Stimulated activated CD8-positive, alpha-beta memory T cell treated with anti-CD3 and anti-CD28 coated beads, Interleukin-15, amount 100 ng/mL, for 1 hour (primary cell): ENCODE measurements at regions not wholly inside any gene's neighbourhood (a gene's known extent, or its start where the extent isn't known, plus 50 kb on each side); places are given as distances from the start of the nearest gene placed in this dataset.

Experiments used
- DNase-seq: peaks from one replicate; pipeline ENCODE4 v3.0.0-alpha.2; 2020; ENCODE audit warnings: low read depth

DNA sequence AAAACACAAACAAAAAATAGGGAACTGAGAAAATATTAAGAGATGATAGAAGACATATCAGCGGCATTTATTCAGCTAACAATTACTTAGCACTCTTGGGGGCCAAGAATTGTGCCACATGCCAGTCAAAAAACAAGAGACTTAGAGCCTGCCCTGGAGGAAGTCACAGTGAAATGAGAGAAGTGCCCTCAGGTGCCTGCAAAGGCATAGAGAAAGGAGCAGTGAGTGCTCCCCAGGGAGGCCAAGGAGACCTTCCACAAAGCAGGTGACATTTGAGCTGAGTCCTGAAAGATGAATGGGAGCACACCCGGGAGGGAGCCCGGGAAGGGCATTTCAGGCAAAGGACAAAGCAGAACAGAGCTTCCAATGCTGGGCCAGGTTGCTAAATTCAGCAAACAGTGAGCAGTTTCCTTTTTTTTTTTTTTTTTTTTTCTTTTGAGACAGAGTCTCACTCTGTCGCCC is 184.7 kb upstream of the JARID2 start:
- DNase-seq = no peak

DNA sequence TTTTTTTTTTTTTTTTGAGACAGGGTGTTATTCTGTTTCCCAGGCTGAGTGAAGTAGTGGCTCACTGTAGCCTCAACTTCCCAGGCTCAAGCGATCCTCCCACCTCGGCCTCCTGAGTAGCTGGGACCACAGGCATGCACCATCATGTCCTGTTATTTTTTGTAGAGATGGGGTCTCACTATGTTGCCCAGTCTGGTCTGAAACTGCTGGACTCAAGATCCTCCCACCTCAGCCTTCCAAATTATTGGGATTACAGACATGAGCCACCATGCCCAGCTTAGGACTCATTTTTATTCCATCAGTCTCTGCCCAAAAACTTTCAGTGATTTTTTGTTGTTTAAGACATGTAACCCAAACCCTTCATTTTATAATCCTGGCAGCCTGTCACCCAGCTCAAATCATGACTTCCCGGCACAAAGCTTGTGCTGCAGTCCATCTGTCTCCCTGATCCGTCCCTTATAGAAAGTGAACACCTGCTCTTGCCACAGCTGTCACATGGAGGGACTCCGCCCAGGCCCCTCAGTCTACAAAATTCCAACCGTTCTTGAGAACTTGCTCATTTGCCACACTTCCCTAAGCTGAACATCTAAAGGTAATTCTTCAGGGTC is 183.9 kb upstream of the JARID2 start:
- DNase-seq = no peak

DNA sequence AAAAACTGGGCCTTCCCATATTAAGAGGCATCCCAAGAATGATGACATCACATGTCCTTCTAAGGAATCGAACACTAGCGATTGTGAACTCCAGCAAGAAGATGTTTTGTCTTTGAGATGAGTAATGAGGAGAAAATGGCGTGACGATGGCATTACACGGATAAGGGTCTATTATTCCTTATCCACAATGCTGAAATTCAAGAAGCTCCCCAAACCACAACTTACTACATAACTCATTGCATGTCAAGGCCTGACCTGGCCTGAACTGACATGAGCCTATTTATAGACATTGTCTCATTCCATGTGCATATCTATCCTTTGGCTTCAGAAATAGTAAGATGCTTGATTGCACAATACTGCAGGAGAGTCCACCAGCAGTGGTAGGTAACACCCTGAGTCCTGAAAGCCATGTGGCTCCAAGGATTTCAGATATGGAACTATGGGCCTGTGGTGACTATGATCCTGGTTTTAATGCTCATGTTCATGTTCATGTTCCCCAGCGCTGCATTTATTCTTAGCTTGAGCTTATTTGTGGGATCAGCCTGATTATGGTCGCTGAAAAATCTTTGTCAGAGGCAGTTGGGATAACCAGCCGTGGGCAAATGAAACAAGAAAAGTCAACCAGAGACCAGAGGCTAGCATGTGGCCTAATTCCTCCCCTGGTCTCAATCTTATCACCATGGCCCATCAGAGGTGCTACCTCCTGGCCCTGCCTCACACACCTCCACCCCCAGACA is 183.2 kb upstream of the JARID2 start:
- DNase-seq = no peak

DNA sequence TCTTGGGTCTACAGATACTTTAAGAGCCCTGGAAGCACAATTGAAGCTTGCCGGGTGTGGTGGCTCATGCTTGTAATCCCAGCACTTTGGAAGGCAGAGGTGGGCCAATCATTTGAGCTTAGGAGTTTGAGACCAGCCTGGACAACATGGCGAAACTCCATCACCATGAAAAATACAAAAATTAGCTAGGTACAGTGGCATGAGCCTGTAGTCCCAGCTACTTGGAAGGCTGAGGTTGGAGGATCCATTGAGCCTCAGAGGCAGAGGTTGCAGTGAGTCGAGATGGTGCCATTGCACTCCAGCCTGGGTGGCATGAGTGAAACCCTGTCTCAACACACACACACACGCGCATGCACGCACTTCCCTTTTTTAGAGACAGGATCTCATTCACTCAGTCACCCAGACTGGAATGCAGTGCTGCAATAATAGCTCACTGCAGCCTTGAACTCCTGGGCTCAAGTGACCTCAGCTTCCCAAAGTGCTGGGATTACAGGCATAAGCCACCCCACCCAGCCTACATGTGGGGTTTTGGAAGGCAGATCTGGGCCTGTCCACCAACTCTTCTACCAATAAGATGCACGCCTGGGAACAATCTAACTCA is 182.5 kb upstream of the JARID2 start:
- DNase-seq = no peak

- DNase-seq = no peak
Observed at GRCh38 chr6:15065261-15065989, 180.4 kb upstream of the JARID2 start.

GRCh38 chr6:15066089-15066758 is 179.6 kb upstream of the JARID2 start:
- no peak for DNase-seq

DNA sequence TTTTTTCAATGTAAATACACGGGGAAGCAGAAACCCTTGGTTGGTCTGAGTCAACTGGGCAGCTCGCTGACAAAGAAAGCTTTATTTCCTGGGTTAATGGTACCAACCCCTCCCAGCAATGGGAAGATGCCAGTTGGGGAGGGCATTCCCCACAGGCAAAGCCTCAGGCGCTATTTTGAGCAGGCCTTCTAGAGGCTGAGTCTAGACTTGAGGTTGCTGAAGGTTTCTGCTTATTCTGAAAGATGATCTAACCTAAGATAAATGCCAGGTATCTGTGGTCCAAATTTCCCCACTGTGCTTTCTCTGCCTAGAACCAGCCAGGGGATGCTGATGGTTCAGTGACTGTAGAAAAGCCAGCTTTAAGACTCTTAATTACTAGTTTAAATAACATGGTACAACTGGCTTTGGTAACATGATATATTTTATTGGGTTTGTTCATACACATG is 172.5 kb upstream of the JARID2 start:
- no peak for DNase-seq

GRCh38 chr6:15073883-15074465 is 171.9 kb upstream of the JARID2 start:
- DNase-seq = no peak

DNA sequence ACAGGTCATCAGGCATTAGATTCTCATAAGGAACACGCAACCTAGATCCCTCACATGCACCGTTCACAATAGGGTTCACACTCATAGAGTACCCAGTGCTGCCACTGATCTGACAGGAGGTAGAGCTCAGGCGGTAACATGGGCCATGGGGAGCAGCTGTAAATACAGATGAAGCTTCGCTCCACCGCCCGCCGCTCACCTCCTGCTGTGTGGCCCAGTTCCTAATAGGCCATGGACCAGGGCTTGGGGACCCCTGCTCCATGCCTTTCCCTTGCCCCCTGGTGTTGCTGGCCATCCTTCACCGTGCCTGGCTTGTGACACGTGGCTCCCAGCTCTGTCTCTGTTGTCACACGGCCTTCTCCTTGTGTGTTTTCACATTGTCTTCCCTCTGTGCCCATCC is 171.1 kb upstream of the JARID2 start:
- no peak for DNase-seq

GRCh38 chr6:15076565-15076964 is 169.3 kb upstream of the JARID2 start:
- no peak for DNase-seq

DNA sequence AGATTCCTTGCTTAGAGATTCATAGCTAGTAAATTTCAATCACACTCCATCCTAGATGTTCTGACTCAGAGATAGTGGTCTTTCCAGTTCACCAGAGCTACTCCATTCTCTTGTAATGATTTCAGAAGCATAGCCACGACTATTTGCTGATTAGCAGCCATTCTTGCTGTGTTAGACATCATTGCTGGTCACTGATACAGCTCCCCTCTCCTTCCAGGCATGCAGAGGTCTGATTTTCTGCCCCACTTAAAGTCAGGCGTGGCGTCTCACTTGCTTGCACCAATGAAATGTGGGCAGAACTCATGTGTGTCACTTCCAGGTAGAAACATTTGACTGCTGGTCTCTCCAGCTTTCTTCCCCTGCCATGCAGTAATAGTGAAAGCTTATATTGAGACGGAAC is 168.9 kb upstream of the JARID2 start:
- no peak for DNase-seq

DNA sequence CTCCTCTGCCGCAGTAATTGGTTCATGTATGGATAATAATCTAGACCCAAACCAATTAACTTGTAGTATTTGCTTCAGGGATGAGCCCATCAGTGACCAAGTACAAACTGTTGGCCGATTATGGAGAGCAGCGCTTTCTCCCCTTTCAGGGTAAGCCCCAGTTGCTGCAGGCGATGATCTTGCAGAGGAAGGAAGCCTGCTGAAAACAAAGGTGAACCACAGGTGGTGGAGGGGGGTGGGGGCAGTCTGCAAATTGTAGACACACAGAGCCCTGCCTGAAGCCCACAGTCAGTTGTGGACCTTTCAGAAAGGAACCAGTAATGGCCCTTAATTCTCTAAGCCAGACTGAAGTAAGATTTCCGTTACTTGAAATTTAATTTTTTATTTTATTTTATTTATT is 167.9 kb upstream of the JARID2 start:
- DNase-seq = no peak

- DNase-seq = no peak
Observed at GRCh38 chr6:15079288-15079817, 166.5 kb upstream of the JARID2 start.

DNA sequence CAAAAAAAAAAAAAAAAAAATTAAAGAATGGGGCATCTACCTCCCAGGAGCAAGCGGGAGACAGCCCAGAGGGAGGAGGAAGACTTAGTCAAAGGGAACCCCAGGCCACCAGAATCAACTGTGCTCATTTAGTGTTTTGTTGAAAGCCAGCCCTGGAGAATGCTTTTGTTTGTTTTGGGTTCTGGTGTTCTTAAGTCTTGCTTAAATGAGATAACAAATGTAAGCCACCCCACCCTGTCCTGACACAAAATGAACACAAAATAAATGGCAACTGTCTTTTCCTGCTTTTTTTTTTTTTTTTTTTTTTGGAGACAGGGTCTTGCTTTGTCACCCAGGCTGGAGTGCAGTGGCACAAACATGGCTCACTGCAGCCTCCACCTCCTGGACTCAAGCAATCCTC is 165.0 kb upstream of the JARID2 start:
- DNase-seq = no peak

- DNase-seq = no peak
Observed at GRCh38 chr6:15081447-15081846, 164.4 kb upstream of the JARID2 start.

DNA sequence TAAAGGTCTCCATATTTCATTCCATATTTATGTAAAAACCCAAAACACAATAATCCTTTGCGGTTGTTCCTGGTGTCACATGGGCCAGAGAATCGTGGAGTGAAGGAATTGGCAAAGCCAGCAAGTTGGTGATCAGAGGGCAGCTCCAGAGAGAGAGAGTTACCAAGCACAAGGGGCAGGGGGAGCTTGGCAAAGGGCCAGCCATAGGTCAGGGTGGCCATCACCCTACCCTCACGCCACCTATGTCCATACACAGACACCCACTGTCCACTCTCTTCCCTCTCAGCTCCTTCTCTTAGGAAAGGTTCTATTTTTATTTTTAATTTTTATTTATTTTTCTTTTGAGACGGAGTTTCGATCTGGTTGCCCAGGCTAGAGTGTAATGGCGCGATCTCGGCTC is 163.2 kb upstream of the JARID2 start:
- DNase-seq = no peak

- no peak for DNase-seq
Observed at GRCh38 chr6:15086348-15087158, 159.3 kb upstream of the JARID2 start.

GRCh38 chr6:15087186-15087589 is 158.7 kb upstream of the JARID2 start:
- DNase-seq = no peak

DNA sequence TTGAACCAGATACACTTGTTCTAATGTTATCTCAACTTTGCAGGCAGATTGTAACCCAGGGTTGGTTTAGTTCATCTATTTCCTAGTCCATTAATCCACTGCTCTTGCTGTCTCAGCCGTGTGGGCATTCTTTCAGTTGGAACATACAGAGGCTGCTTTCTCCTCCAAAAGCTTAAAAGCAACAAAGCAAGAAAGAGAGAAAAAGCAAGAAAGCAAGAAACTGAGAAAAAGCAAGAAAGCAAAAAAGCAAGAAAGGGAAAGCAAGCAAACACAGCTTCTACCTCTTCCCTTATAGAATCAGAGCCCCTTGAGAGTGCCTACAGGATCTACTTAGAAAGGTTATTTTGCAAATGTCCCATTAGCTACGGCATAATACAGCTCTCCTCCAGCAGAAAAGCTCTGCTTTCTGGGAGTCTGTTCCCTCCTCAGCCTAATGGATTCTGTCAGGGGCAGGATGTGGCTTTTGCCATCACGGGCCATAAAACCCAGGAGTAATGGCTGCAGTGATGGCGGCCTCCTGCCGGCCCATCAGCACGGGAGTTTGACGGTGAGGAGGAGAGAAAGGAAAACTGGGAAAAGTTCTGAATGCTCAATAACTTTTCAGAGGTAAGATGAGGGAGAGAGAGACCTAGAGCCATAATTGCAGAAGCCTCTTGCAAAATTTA is 156.8 kb upstream of the JARID2 start:
- no peak for DNase-seq

GRCh38 chr6:15089569-15090144 is 156.2 kb upstream of the JARID2 start:
- no peak for DNase-seq
